DOHH2 (cell line): ENCODE measurements at regions not wholly inside any gene's neighbourhood (a gene's known extent, or its start where the extent isn't known, plus 50 kb on each side); places are given as distances from the start of the nearest gene placed in this dataset.

Source experiments
- H3F3A ChIP-seq: fragments of 200-600 bp; sonication (generic), shearing (Covaris generic); 2 replicates; pipeline ENCODE4 v1.6.0; 2016; ENCODE audit warnings: antibody characterized with exemption, mild to moderate bottlenecking; ENCODE audit not compliant: control insufficient read depth, insufficient read depth
- H3K27ac ChIP-seq: fragments of 200-600 bp; sonication (generic); 2 replicates; pipeline ENCODE4 v1.5.1; 2014; ENCODE audit warnings: low read depth, mild to moderate bottlenecking, low read length, moderate library complexity
- H3K27me3 ChIP-seq: fragments of 200-600 bp; sonication (generic); 2 replicates; pipeline ENCODE4 v1.6.1; 2014; ENCODE audit warnings: mild to moderate bottlenecking, low read length, mixed read lengths; ENCODE audit not compliant: control insufficient read depth
- H3K36me3 ChIP-seq: fragments of 200-600 bp; sonication (generic); 2 replicates; pipeline ENCODE4 v1.6.1; 2014; ENCODE audit warnings: mild to moderate bottlenecking, low read length, moderate library complexity, mixed read lengths; ENCODE audit not compliant: control insufficient read depth
- H3K4me1 ChIP-seq: fragments of 200-600 bp; sonication (generic); 2 replicates; pipeline ENCODE4 v1.6.1; 2014; ENCODE audit warnings: mild to moderate bottlenecking, low read length, mixed read lengths; ENCODE audit not compliant: control insufficient read depth
- H3K4me2 ChIP-seq: fragments of 200-600 bp; sonication (generic); 2 replicates; pipeline ENCODE4 v1.6.0; 2014; ENCODE audit warnings: mild to moderate bottlenecking, low read length, moderate library complexity
- H3K4me3 ChIP-seq: fragments of 200-600 bp; sonication (generic); 2 replicates; pipeline ENCODE4 v1.5.1; 2014; ENCODE audit warnings: mild to moderate bottlenecking, low read length, mixed read lengths
- H3K79me2 ChIP-seq: fragments of 200-600 bp; sonication (generic); 2 replicates; pipeline ENCODE4 v1.6.1; 2014; ENCODE audit warnings: mild to moderate bottlenecking, low read length, mixed read lengths; ENCODE audit not compliant: control insufficient read depth
- H3K9me2 ChIP-seq: fragments of 200-600 bp; sonication (generic); replicated peaks from 2 replicates; pipeline ENCODE4 v1.6.1; 2014; ENCODE audit warnings: mild to moderate bottlenecking, low read length, mixed read lengths; ENCODE audit not compliant: control insufficient read depth
- H3K9me3 ChIP-seq: fragments of 200-600 bp; sonication (generic); 2 replicates; pipeline ENCODE4 v1.6.1; 2014; ENCODE audit warnings: antibody characterized with exemption, low read length, mixed read lengths; ENCODE audit not compliant: control insufficient read depth, insufficient read depth
- H4K20me1 ChIP-seq: fragments of 200-600 bp; sonication (generic); 2 replicates; pipeline ENCODE4 v1.6.0; 2014; ENCODE audit warnings: low read depth, mild to moderate bottlenecking, antibody characterized with exemption, low read length, moderate library complexity; ENCODE audit not compliant: control insufficient read depth, insufficient read depth
- CTCF ChIP-seq: fragments of 200-600 bp; sonication (generic); IDR thresholded peaks from one replicate; pipeline ENCODE4 v1.5.1; 2014; ENCODE audit warnings: antibody characterized with exemption, mild to moderate bottlenecking, low read depth, low read length; ENCODE audit not compliant: poor library complexity, severe bottlenecking
- EZH2phosphoT487 ChIP-seq: fragments of 200-600 bp; sonication (generic); IDR thresholded peaks from 2 replicates; pipeline ENCODE4 v1.6.1; 2017; ENCODE audit warnings: borderline replicate concordance, mild to moderate bottlenecking, antibody characterized with exemption, low read length, moderate library complexity, mixed read lengths

- Histone ChIP-seq H3K4me2 (no peak overlapping the region), H3K9me2 (no peaks in the 10 kb centered on the region), H3K27ac (no peak overlapping the region), H3F3A (no peaks in the 10 kb centered on the region), H3K4me3 (no peak overlapping the region), H4K20me1 (no peaks in the 10 kb centered on the region), H3K9me3 (peaks cover 35% of the 10 kb centered on the region; the same call in 1 of the 2 replicates), H3K36me3 (no peaks in the 10 kb centered on the region), H3K4me1 (no peaks in the 10 kb centered on the region), H3K27me3 (no peaks in the 10 kb centered on the region), H3K79me2 (no peaks in the 10 kb centered on the region)
- no peak for TF ChIP-seq EZH2phosphoT487
- no peak for TF ChIP-seq CTCF
These were observed 1090.1 kb upstream of the ADGRB3 start for GRCh38 chr6:67544851-67545452.

- H3K4me1 ChIP-seq, result no peaks in the 10 kb centered on the region
- no peak overlapping the region for H3K27ac ChIP-seq
- H3K4me2 ChIP-seq, result no peak overlapping the region
- no peaks in the 10 kb centered on the region for H3K79me2 ChIP-seq
- no peaks in the 10 kb centered on the region for H4K20me1 ChIP-seq
- no peaks in the 10 kb centered on the region for H3K36me3 ChIP-seq
- no peaks in the 10 kb centered on the region for H3K27me3 ChIP-seq
- no peak overlapping the region for H3K4me3 ChIP-seq
- no peaks in the 10 kb centered on the region for H3K9me2 ChIP-seq
- peaks cover 35% of the 10 kb centered on the region; the same call in 1 of the 2 replicates for H3K9me3 ChIP-seq
- TF ChIP-seq EZH2phosphoT487 (no peak), CTCF (no peak)
- no peaks in the 10 kb centered on the region for H3F3A ChIP-seq
These were observed 1093.5 kb upstream of the ADGRB3 start for GRCh38 chr6:67541586-67541985.

GRCh38 chr6:67538032-67538431 is 1097.0 kb upstream of the ADGRB3 start:
- Histone ChIP-seq H3K9me3 (peaks cover 12% of the 10 kb centered on the region; the same call in 1 of the 2 replicates), H3K4me1 (no peaks in the 10 kb centered on the region), H3F3A (no peaks in the 10 kb centered on the region), H3K4me3 (no peak overlapping the region), H3K36me3 (no peaks in the 10 kb centered on the region), H3K9me2 (no peaks in the 10 kb centered on the region), H3K27ac (no peak overlapping the region), H4K20me1 (no peaks in the 10 kb centered on the region), H3K4me2 (no peak overlapping the region), H3K27me3 (no peaks in the 10 kb centered on the region), H3K79me2 (no peaks in the 10 kb centered on the region)
- TF ChIP-seq EZH2phosphoT487, result no peak
- no peak for TF ChIP-seq CTCF
